ENCODE measurements at regions not wholly inside any gene's neighbourhood (a gene's known extent, or its start where the extent isn't known, plus 50 kb on each side); places are given as distances from the start of the nearest gene placed in this dataset.

DNA sequence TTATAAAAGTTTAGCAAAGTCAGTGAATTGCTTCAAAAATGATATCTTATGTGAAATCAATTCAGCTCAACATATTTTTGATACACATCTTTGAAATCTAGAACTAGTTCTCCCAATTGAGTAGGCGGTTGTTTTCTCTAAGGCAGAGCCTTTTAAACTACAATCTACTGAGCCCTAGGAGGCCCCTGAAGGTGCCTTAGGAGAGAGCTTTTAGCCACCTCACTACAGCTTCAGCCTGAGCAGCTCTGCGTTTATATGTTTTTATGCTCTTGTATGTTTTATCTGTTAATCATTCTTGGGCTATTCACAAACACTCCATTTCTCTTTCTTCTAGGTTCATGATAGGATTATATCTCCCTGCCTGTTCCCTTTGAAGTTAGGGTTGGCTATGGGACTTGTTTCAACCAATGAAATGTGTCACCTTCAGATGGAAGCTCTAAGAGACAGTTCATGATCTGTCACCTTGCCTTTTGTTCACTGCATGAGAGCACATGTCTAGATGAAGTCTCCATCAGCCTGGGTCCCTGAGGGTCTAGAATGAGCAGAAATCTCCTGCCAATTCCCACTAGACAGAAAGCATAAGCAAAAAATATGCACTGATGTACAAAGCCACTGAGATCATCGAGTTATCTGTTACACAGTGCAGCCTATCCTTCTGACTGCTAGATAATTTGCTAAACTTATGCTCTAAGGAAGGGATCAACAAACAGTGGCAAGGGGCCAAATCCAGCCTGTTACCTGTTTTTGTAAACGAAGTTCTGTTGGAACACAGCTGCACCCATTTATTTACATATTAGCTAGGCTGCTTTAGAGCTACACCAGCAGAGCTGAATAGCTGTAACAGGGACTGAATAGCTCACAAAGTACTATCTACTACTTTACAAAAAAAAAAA, 128.5 kb upstream of the CDK1 start:
- TF ChIP-seq, protein P1, sequence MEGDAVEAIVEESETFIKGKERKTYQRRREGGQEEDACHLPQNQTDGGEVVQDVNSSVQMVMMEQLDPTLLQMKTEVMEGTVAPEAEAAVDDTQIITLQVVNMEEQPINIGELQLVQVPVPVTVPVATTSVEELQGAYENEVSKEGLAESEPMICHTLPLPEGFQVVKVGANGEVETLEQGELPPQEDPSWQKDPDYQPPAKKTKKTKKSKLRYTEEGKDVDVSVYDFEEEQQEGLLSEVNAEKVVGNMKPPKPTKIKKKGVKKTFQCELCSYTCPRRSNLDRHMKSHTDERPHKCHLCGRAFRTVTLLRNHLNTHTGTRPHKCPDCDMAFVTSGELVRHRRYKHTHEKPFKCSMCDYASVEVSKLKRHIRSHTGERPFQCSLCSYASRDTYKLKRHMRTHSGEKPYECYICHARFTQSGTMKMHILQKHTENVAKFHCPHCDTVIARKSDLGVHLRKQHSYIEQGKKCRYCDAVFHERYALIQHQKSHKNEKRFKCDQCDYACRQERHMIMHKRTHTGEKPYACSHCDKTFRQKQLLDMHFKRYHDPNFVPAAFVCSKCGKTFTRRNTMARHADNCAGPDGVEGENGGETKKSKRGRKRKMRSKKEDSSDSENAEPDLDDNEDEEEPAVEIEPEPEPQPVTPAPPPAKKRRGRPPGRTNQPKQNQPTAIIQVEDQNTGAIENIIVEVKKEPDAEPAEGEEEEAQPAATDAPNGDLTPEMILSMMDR (optimal IDR thresholded peaks at IDR 0.05 in 1 of 3, IDR thresholded peaks at IDR 0.05 in 1 of 3, conservative IDR thresholded peaks at IDR 0.05 in 1 of 3; ENCODE audit: extremely low read depth in 1 of 3, insufficient read depth in 2 of 3, low read length in 3 of 3) = no peak
- no peak for TF ChIP-seq EZH2 (IDR thresholded peaks at IDR 0.05; ENCODE audit: low read length)
